MM.1S (cell line): ENCODE measurements at regions not wholly inside any gene's neighbourhood (a gene's known extent, or its start where the extent isn't known, plus 50 kb on each side); places are given as distances from the start of the nearest gene placed in this dataset.

ENCODE experiments used
- DNase-seq: peaks from one replicate; pipeline ENCODE4 v3.0.0-alpha.2; 2015
- H2AFZ ChIP-seq: fragments of 300-600 bp; sonication (generic); 2 replicates; pipeline ENCODE4 v1.6.0; 2016; ENCODE audit warnings: antibody characterized with exemption, low read length
- H3F3A ChIP-seq: fragments of 300-600 bp; sonication (generic); 2 replicates; pipeline ENCODE4 v1.6.1; 2016; ENCODE audit warnings: mild to moderate bottlenecking, antibody characterized with exemption, low read length, moderate library complexity, mixed read lengths; ENCODE audit not compliant: insufficient read depth
- H3K27ac ChIP-seq: fragments of 300-600 bp; sonication (generic); 2 replicates; pipeline ENCODE4 v1.5.1; 2016; ENCODE audit warnings: mild to moderate bottlenecking, low read length
- H3K27me3 ChIP-seq: fragments of 300-600 bp; sonication (generic); replicated peaks from 2 replicates; pipeline ENCODE4 v1.6.0; 2016; ENCODE audit warnings: low read length; ENCODE audit not compliant: insufficient read depth
- H3K36me3 ChIP-seq: fragments of 300-600 bp; sonication (generic); replicated peaks from 2 replicates; pipeline ENCODE4 v1.6.1; 2016; ENCODE audit warnings: mild to moderate bottlenecking, low read length, mixed read lengths; ENCODE audit not compliant: insufficient read depth
- H3K4me1 ChIP-seq: fragments of 300-600 bp; sonication (generic); 2 replicates; pipeline ENCODE4 v1.6.1; 2016; ENCODE audit warnings: low read length, mixed read lengths
- H3K4me2 ChIP-seq: fragments of 300-600 bp; sonication (generic); 2 replicates; pipeline ENCODE4 v1.6.0; 2016; ENCODE audit warnings: low read depth, low read length
- H3K4me3 ChIP-seq: fragments of 300-600 bp; sonication (generic); 2 replicates; pipeline ENCODE4 v1.5.1; 2016; ENCODE audit warnings: low read length, mixed read lengths
- H3K79me2 ChIP-seq: fragments of 300-600 bp; sonication (generic); 2 replicates; pipeline ENCODE4 v1.6.1; 2016; ENCODE audit warnings: mixed run types, low read length, mixed read lengths
- H3K9ac ChIP-seq: fragments of 300-600 bp; sonication (generic); 2 replicates; pipeline ENCODE4 v1.6.1; 2016; ENCODE audit warnings: low read length, mixed read lengths
- H3K9me2 ChIP-seq: fragments of 300-600 bp; sonication (generic); replicated peaks from 2 replicates; pipeline ENCODE4 v1.6.1; 2016; ENCODE audit warnings: mild to moderate bottlenecking, low read length, mixed read lengths; ENCODE audit not compliant: insufficient read depth
- H3K9me3 ChIP-seq: fragments of 300-600 bp; sonication (generic); replicated peaks from 2 replicates; pipeline ENCODE4 v1.6.1; 2016; ENCODE audit warnings: mild to moderate bottlenecking, low read length, mixed read lengths; ENCODE audit not compliant: insufficient read depth
- H4K20me1 ChIP-seq: fragments of 300-600 bp; sonication (generic); 2 replicates; pipeline ENCODE4 v1.6.1; 2016; ENCODE audit warnings: mild to moderate bottlenecking, low read length, moderate library complexity, mixed read lengths; ENCODE audit not compliant: insufficient read depth
- CTCF ChIP-seq: fragments of 300-600 bp; sonication (generic); IDR thresholded peaks from 2 replicates; pipeline ENCODE4 v1.5.1; 2016; ENCODE audit warnings: antibody characterized with exemption, low read length, mixed read lengths
- EZH2 ChIP-seq: fragments of 300-600 bp; sonication (generic); optimal IDR thresholded peaks from 2 replicates; pipeline ENCODE3; 2017; ENCODE audit warnings: low read depth, mild to moderate bottlenecking, antibody characterized with exemption, low read length, mixed read lengths
- EZH2phosphoT487 ChIP-seq: fragments of 300-600 bp; sonication (generic); IDR thresholded peaks from 2 replicates; pipeline ENCODE4 v1.6.1; 2018; ENCODE audit warnings: antibody characterized with exemption, low read length

- no peaks in the 10 kb centered on the region for H3F3A ChIP-seq
- H2AFZ ChIP-seq: no peak overlapping the region
- H3K9me3 ChIP-seq: no peaks in the 10 kb centered on the region
- no peak overlapping the region for H3K27ac ChIP-seq
- no peak overlapping the region for H3K9ac ChIP-seq
- no peaks in the 10 kb centered on the region for H3K9me2 ChIP-seq
- H3K4me1 ChIP-seq: no peaks in the 10 kb centered on the region
- no peak overlapping the region for H3K4me3 ChIP-seq
- no peak overlapping the region for H3K4me2 ChIP-seq
- H4K20me1 ChIP-seq: no peaks in the 10 kb centered on the region
- no peaks in the 10 kb centered on the region for H3K36me3 ChIP-seq
- TF ChIP-seq CTCF (no peak), EZH2 (no peak), EZH2phosphoT487 (no peak)
- no peak for DNase-seq
- H3K27me3 ChIP-seq: no peaks in the 10 kb centered on the region
- H3K79me2 ChIP-seq: no peaks in the 10 kb centered on the region
These were observed 123.8 kb downstream of the MAD2L1 start for GRCh38 chr4:119942806-119943205.

GRCh38 chr4:119940557-119940956 is 126.1 kb downstream of the MAD2L1 start:
- Histone ChIP-seq H3K9me2 (no peaks in the 10 kb centered on the region), H3K9me3 (no peaks in the 10 kb centered on the region), H3K4me1 (no peaks in the 10 kb centered on the region), H2AFZ (no peak overlapping the region), H3K27me3 (no peaks in the 10 kb centered on the region), H3K4me2 (no peak overlapping the region), H3K36me3 (no peaks in the 10 kb centered on the region), H4K20me1 (no peaks in the 10 kb centered on the region), H3K9ac (no peak overlapping the region), H3K79me2 (no peaks in the 10 kb centered on the region), H3K4me3 (no peak overlapping the region), H3F3A (no peaks in the 10 kb centered on the region), H3K27ac (no peak overlapping the region)
- no peak for DNase-seq
- TF ChIP-seq CTCF (no peak), EZH2 (no peak), EZH2phosphoT487 (no peak)

GRCh38 chr4:119939071-119939995 is 127.3 kb downstream of the MAD2L1 start:
- no peaks in the 10 kb centered on the region for H3K36me3 ChIP-seq
- no peak overlapping the region for H3K4me2 ChIP-seq
- H3K4me1 ChIP-seq: no peaks in the 10 kb centered on the region
- no peak for DNase-seq
- H3K9me2 ChIP-seq: no peaks in the 10 kb centered on the region
- no peak overlapping the region for H3K27ac ChIP-seq
- no peak overlapping the region for H3K9ac ChIP-seq
- H3K9me3 ChIP-seq: no peaks in the 10 kb centered on the region
- H3K4me3 ChIP-seq: no peak overlapping the region
- H4K20me1 ChIP-seq: no peaks in the 10 kb centered on the region
- no peaks in the 10 kb centered on the region for H3K27me3 ChIP-seq
- H2AFZ ChIP-seq: no peak overlapping the region
- H3K79me2 ChIP-seq: no peaks in the 10 kb centered on the region
- no peaks in the 10 kb centered on the region for H3F3A ChIP-seq
- TF ChIP-seq EZH2: no peak
- no peak for TF ChIP-seq EZH2phosphoT487
- TF ChIP-seq CTCF: no peak
